ENCODE measurements at regions not wholly inside any gene's neighbourhood (a gene's known extent, or its start where the extent isn't known, plus 50 kb on each side); places are given as distances from the start of the nearest gene placed in this dataset.
"Not testable (repeated sequence)": the region's sequence is repeated elsewhere in the genome, so short reads cannot be mapped to it uniquely, and the experiment has no call there.

DNA sequence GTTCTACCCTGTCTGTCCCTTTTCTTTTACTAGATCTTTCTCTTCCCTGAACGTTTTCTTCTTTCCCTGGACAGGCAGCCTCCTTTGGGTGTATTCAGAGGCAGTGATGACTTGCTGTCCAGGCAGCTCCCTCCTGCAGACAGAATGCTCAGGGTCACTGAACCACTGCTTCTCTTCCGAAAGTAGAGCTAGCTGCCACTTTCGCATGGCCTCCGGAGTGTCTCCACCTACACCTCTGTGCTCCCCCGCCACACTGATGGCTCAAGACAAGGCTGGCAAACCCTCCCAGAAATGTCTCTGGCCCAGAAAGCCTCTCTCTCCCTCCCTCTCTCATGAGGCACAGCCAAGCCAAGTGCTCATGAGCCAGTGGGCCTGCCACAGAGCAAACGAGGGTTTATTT is 207.8 kb downstream of the CDRT15L2 start:
- TF ChIP-seq CTCF (conservative IDR thresholded peaks at IDR 0.05), result no peak
- no peak overlapping the region for H3K27ac ChIP-seq

DNA sequence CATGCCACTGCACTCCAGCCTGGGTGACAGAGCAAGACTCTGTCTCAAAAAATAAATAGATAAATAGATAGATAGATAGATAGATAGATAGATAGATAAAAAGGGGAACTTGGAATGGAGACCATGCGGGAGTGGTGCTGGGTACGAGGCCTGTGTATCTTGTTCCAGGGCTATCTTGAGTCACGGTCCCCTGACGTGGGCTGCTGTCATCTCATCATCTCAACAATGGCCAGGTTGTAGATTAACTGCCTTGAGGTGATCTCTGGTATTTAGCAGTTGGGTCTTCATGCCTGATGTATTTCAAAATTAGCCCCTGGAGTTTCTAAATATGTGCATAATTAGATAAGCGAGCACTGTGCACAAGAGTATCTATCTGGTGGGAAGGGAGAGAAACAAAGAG is 212.1 kb downstream of the CDRT15L2 start:
- H3K27ac ChIP-seq, result no peak overlapping the region
- no peak for TF ChIP-seq CTCF (conservative IDR thresholded peaks at IDR 0.05)

DNA sequence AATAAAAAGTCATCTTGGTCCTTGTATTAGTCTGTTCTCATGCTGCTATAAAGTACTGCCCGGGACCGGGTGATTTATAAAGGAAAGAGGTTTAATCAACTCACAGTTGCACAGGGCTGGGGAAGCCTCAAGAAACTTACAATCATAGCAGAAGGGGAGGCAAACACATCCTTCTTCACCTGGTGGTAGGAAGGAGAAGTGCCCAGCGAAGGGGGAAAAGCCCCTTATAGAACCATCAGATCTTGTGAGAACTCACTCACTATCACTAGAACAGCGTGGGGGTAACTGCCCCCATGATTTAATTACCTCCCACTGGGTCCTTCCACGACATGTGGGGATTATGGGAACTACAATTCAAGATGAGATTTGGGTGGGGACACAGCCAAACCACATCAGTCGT is 215.0 kb downstream of the CDRT15L2 start:
- not testable (repeated sequence) for H3K27ac ChIP-seq

DNA sequence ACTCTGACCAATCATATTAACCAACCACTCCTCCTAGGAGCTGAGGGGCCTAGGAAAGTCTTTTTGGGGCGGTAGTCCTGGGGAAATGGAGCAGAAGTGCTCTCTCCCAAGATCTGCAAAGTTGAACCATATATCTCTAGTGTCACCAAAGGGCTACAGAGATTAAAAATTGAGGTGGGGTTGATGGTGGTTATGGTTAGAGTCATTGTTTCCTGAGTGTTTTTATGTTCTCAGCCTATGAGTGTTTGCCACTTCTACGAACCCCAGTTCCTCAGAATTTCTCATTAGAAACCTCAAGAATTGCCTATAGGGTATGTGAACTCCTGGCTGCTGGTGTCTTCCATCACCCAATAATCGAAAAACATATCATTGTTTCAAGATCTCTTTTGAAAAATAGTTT is 217.8 kb downstream of the CDRT15L2 start:
- TF ChIP-seq CTCF (conservative IDR thresholded peaks at IDR 0.05), result no peak
- H3K27ac ChIP-seq, result no peak overlapping the region

DNA sequence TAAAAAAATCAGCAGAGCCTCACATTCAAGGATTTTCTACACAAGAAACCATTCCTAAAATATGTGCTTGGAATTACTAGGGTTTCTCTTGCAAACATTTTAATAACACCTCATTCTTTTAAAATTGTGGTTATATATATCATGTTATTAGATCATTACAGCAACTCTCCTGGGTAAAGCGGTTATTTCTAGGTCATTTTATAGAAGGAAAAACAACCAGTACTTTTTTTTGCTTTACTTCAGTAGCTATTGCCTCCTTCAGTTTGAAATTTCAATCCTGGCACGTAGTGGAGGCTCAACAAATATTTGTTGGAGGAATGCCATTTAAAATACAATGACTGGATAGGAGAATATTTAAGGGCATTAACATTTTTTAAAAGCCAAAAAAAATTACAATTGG is 220.6 kb downstream of the CDRT15L2 start:
- no peak for TF ChIP-seq CTCF (conservative IDR thresholded peaks at IDR 0.05)
- H3K27ac ChIP-seq, result peak overlapping the region; percentile 47

GRCh38 chr17:20805751-20806150 is 226.2 kb downstream of the CDRT15L2 start:
- no peak for TF ChIP-seq CTCF (conservative IDR thresholded peaks at IDR 0.05)
- no peak overlapping the region for H3K27ac ChIP-seq

- not testable (repeated sequence) for H3K27ac ChIP-seq
Observed at GRCh38 chr17:20807566-20807965, 228.0 kb downstream of the CDRT15L2 start.

GRCh38 chr17:20815410-20815809 is 227.4 kb downstream of the USP22 start:
- H3K27ac ChIP-seq, result not testable (repeated sequence)

GRCh38 chr17:20823905-20824304 is 218.9 kb downstream of the USP22 start:
- H3K27ac ChIP-seq, result no peak overlapping the region
- TF ChIP-seq CTCF (conservative IDR thresholded peaks at IDR 0.05), result no peak
